SW480 (cell line): ENCODE measurements at regions not wholly inside any gene's neighbourhood (a gene's known extent, or its start where the extent isn't known, plus 50 kb on each side); places are given as distances from the start of the nearest gene placed in this dataset.

Experiments used
- DNase-seq: peaks from one replicate; pipeline ENCODE4 v3.0.0-alpha.2; 2016; ENCODE audit warnings: low spot score

DNA sequence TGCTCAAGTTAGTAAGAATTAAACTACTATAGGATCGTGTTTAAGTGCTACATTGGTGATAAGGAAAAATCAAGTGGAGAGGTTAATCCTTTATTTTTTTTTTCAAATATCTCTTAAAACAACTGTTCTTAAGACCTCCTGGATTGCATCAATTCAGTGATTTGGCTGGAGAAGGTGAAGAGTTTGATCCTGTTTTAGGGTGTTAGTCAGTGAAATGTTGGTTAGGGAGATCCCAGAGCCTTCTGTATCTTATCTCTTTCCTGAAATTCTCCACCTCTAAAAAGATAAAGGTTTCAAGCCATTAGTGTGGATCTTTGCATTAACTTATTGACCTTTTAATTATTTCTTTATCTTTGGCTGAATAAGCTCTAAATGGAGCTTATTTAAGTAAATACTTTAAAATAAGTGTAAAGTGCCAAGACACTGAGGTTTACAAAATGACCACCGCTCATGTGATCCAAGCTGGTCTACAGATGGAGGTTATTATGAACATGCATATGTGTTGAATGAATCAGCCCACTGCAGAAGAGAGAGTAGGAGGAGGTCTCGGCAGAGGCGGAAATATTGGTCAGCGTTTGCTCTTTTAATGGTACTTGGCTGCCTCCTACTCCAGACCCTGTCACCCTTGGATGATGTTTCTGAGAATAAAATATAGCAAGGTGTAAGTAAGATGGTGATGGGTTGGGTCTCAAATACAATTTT, 51.8 kb upstream of the BMPER start:
- DNase-seq: no peak

DNA sequence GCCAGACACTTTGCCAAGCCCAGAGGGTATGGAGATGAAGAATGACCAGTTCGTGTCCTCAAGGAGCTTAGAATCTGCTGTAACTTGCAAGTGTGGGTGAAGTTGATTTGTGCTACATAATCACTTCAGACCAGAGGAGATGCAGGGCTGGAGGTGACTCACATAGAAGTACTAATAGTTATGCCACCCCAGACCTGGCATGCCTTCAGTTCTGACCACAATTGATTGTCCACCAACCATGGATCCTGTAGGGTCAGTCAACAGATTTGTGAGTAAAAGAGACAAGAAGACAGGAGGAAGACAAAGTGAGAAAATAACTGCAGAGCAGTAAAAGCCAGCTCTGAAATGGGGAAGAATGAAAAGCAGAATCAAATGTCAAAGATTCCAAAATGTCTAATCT, 51.2 kb upstream of the BMPER start:
- DNase-seq: no peak

DNA sequence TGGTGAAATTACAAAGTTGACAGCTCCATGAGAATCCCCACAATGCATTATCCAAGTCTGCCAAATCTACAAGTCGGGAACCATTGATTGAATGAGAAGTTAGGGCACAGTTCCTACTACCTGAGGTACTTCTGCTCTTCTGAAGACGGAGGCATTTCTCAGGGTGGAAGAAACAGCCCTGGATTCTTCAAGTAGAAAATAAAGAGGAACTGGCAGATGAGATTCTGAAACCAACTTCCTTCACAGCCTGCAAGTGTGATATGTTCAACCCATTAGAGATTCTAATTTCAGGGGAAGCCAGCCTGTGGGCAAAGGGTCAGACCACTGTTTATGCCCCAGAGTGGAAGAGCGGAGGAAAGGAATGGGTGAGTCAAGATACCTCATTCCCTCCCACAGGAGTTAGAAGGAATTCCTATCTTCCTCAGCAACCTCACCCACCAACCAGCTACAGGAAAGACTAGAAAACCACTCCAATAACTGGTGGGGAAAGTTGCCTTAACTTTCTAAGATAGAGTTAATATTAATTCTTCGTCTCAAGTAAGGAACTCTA, 50.5 kb upstream of the BMPER start:
- DNase-seq: no peak
